ENCODE measurements at regions not wholly inside any gene's neighbourhood (a gene's known extent, or its start where the extent isn't known, plus 50 kb on each side); places are given as distances from the start of the nearest gene placed in this dataset.

DNA sequence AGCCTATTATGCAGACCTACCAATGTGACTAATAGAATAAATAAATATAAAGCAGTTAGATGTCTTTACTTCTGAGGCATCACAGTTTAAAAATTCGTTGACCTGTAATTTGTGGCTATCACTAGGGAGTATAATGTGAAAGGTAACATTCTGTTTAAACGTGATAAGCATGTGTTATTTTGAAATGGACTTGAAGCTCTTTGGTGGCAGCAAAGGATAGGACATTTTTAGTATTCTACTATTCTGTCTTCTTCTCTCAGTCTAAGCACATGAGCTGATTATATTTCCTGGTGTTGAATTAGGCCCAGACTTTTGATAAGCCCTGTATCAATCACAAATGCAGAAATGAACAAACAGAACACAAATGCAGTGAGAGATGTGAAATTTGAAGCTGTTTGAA, 974.0 kb upstream of the CDH10 start:
- H3K27ac ChIP-seq (ENCODE audit: low read depth in 1 of 3, low read length in 2 of 3), result no peak overlapping the region
- H3K36me3 ChIP-seq (ENCODE audit: control insufficient read depth in 3 of 3, insufficient read depth in 2 of 3, low read depth in 1 of 3, low read length in 3 of 3), result no peaks in the 10 kb centered on the region
- H3K9me3 ChIP-seq (ENCODE audit: control insufficient read depth in 2 of 2, insufficient read depth in 1 of 2, low read depth in 1 of 2, low read length in 1 of 2), result peaks cover 0 to 6% of the 10 kb centered on the region in 2 donors
- no peaks in the 10 kb centered on the region for H3K4me1 ChIP-seq (ENCODE audit: control insufficient read depth in 3 of 3, insufficient read depth in 2 of 3, low read depth in 1 of 3, low read length in 2 of 3)
- H3K27me3 ChIP-seq (ENCODE audit: control insufficient read depth in 3 of 3, insufficient read depth in 3 of 3, low read length in 3 of 3), result no peaks in the 10 kb centered on the region
- DNase-seq (no peak), FAIRE-seq (no peak)
- 22 to 40% (median 32%) methylated on average over 2 of the region's 2 CpGs for WGBS, 3 donors
- H3K4me3 ChIP-seq (ENCODE audit: low read depth in 1 of 3, low read length in 3 of 3), result no peak overlapping the region

DNA sequence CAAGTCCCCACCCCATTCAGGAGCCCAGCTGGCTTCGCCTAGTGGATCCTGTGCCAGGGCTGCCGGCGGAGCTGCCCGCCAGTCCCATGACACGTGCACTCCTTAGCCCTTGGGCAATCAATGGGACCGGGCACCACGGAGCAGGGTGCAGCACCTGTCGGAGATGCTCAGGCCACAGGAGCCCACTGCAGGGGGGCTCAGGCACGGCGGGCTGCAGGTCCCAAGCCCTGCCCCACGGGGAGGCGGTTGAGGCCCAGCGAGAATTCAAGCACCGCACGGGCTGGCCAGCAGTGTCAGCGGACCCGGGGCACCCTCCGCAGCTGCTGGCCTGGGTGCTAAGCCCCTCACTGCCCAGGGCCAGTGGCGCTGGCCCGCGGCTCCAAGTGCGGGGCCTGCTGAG, 969.7 kb upstream of the CDH10 start:
- DNase-seq, result no peak
- FAIRE-seq, result no peak
- no peaks in the 10 kb centered on the region for H3K36me3 ChIP-seq (ENCODE audit: control insufficient read depth in 3 of 3, insufficient read depth in 2 of 3, low read depth in 1 of 3, low read length in 3 of 3)
- H3K4me1 ChIP-seq (ENCODE audit: control insufficient read depth in 3 of 3, insufficient read depth in 2 of 3, low read depth in 1 of 3, low read length in 2 of 3), result no peaks in the 10 kb centered on the region
- WGBS, 3 donors, result 92 to 97% (median 96%) methylated on average over 19 to 22 of the region's 22 CpGs
- no peak overlapping the region for H3K4me3 ChIP-seq (ENCODE audit: low read depth in 1 of 3, low read length in 3 of 3)
- no peaks in the 10 kb centered on the region for H3K27me3 ChIP-seq (ENCODE audit: control insufficient read depth in 3 of 3, insufficient read depth in 3 of 3, low read length in 3 of 3)
- no peak overlapping the region for H3K27ac ChIP-seq (ENCODE audit: low read depth in 1 of 3, low read length in 2 of 3)
- peaks cover 1 to 17% of the 10 kb centered on the region in 2 donors for H3K9me3 ChIP-seq (ENCODE audit: control insufficient read depth in 2 of 2, insufficient read depth in 1 of 2, low read depth in 1 of 2, low read length in 1 of 2)

DNA sequence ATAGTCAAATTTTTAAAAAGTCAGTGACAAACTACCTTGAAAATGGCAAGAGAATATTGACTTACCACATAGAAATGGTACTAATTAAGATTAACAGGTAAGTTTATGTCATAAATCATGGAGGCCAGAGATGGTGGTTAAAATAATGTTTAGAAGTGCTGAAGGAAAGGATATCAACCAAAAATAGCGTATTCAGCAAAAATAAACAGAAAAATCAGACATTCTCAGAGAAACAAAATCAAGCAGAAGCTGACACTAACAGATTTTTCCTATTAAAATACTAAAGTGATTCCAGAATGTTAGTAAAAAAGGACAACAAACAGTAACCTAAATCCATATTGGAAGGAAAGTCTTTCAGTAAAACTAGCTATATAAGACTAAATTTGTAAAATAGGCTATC, 959.9 kb upstream of the CDH10 start:
- Histone ChIP-seq H3K9me3 (ENCODE audit: control insufficient read depth in 2 of 2, insufficient read depth in 1 of 2, low read depth in 1 of 2, low read length in 1 of 2) (peaks cover 1 to 9% of the 10 kb centered on the region in 2 donors), H3K4me1 (ENCODE audit: control insufficient read depth in 3 of 3, insufficient read depth in 2 of 3, low read depth in 1 of 3, low read length in 2 of 3) (no peaks in the 10 kb centered on the region), H3K36me3 (ENCODE audit: control insufficient read depth in 3 of 3, insufficient read depth in 2 of 3, low read depth in 1 of 3, low read length in 3 of 3) (no peaks in the 10 kb centered on the region), H3K4me3 (ENCODE audit: low read depth in 1 of 3, low read length in 3 of 3) (no peak overlapping the region), H3K27ac (ENCODE audit: low read depth in 1 of 3, low read length in 2 of 3) (no peak overlapping the region), H3K27me3 (ENCODE audit: control insufficient read depth in 3 of 3, insufficient read depth in 3 of 3, low read length in 3 of 3) (no peaks in the 10 kb centered on the region)
- FAIRE-seq (no peak), DNase-seq (no peak)
- 68 to 77% (median 75%) methylated on average over 1 of the region's 1 CpG for WGBS, 3 donors

DNA sequence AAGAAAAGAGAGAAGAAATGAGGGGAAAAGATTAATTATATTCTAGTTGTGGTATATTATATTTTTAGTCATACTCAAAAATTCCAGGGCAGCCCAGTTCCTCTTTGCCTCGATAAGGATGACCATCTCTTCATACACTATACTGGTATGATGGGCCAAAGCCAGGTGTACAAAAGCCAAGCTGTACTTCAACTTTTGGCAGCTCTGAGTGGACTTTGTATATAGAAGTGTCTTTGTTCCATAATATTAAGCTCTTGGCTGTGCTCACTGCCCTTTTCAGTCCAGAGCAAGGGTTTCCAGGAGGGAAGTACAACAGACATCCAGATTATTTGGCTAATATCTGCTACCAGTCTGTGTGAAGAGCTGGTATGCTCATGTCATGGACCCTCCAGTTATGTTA, 934.3 kb upstream of the CDH10 start:
- no peak overlapping the region for H3K4me3 ChIP-seq (ENCODE audit: low read depth in 1 of 3, low read length in 3 of 3)
- no peaks in the 10 kb centered on the region for H3K36me3 ChIP-seq (ENCODE audit: control insufficient read depth in 3 of 3, insufficient read depth in 2 of 3, low read depth in 1 of 3, low read length in 3 of 3)
- DNase-seq (no peak), FAIRE-seq (no peak)
- H3K27ac ChIP-seq (ENCODE audit: low read depth in 1 of 3, low read length in 2 of 3), result no peak overlapping the region
- no peaks in the 10 kb centered on the region for H3K4me1 ChIP-seq (ENCODE audit: control insufficient read depth in 3 of 3, insufficient read depth in 2 of 3, low read depth in 1 of 3, low read length in 2 of 3)
- H3K27me3 ChIP-seq (ENCODE audit: control insufficient read depth in 3 of 3, insufficient read depth in 3 of 3, low read length in 3 of 3), result no peaks in the 10 kb centered on the region
- no peaks in the 10 kb centered on the region for H3K9me3 ChIP-seq (ENCODE audit: control insufficient read depth in 2 of 2, insufficient read depth in 1 of 2, low read depth in 1 of 2, low read length in 1 of 2)
- 60 to 63% (median 62%) methylated on average over 1 of the region's 1 CpG for WGBS, 3 donors

DNA sequence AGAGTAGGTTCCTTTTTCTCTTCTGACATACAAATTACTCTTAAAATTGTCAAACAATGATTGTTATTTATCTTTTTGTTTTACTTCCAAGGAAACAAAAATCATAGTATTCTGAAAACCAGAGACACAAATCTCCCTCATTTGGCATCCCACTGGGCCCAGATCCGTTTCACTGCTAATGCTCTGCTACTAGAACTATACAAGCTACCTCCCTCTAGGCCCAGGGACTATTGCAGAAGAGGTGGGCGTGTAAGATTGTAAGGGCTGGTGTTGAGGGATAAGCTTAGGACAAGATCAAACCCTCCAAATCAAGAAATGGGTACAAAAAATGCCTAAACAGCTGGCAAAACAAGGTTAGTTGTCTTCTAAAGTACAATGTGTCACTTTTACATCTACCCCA, 928.9 kb upstream of the CDH10 start:
- Histone ChIP-seq H3K36me3 (ENCODE audit: control insufficient read depth in 3 of 3, insufficient read depth in 2 of 3, low read depth in 1 of 3, low read length in 3 of 3) (no peaks in the 10 kb centered on the region), H3K27ac (ENCODE audit: low read depth in 1 of 3, low read length in 2 of 3) (no peak overlapping the region), H3K4me1 (ENCODE audit: control insufficient read depth in 3 of 3, insufficient read depth in 2 of 3, low read depth in 1 of 3, low read length in 2 of 3) (no peaks in the 10 kb centered on the region), H3K9me3 (ENCODE audit: control insufficient read depth in 2 of 2, insufficient read depth in 1 of 2, low read depth in 1 of 2, low read length in 1 of 2) (peaks cover 0 to 5% of the 10 kb centered on the region in 2 donors), H3K27me3 (ENCODE audit: control insufficient read depth in 3 of 3, insufficient read depth in 3 of 3, low read length in 3 of 3) (no peaks in the 10 kb centered on the region), H3K4me3 (ENCODE audit: low read depth in 1 of 3, low read length in 3 of 3) (no peak overlapping the region)
- DNase-seq (no peak), FAIRE-seq (no peak)
- 32 to 67% (median 47%) methylated on average over 2 of the region's 2 CpGs for WGBS, 3 donors

DNA sequence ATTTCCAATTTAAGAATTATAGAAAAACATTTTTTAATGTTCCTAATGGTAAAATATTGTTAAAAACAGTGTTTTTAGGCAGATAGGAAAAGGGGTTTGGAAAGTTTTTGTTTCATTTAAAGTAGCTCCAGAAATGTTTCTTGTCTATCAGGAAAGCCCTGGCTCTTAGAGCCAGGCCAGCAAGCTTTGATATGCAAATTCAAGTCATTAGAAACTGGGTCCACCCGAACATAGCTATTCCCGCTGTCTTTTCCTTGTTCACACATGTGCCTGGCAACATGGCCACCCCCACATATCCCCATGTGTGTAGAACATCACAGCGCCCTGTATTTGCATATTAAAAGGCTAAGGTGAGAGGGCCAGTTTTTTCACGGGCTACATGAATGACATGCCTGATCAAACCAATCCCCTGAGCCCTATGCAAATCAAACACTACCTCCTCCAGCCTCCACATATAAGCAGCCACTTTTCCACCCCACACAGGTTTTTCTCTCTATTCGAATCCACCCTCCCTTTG, 925.3 kb upstream of the CDH10 start:
- Histone ChIP-seq H3K4me1 (ENCODE audit: control insufficient read depth in 3 of 3, insufficient read depth in 2 of 3, low read depth in 1 of 3, low read length in 2 of 3) (no peaks in the 10 kb centered on the region), H3K9me3 (ENCODE audit: control insufficient read depth in 2 of 2, insufficient read depth in 1 of 2, low read depth in 1 of 2, low read length in 1 of 2) (peaks cover 0 to 5% of the 10 kb centered on the region in 2 donors), H3K27ac (ENCODE audit: low read depth in 1 of 3, low read length in 2 of 3) (no peak overlapping the region), H3K4me3 (ENCODE audit: low read depth in 1 of 3, low read length in 3 of 3) (no peak overlapping the region), H3K36me3 (ENCODE audit: control insufficient read depth in 3 of 3, insufficient read depth in 2 of 3, low read depth in 1 of 3, low read length in 3 of 3) (no peaks in the 10 kb centered on the region), H3K27me3 (ENCODE audit: control insufficient read depth in 3 of 3, insufficient read depth in 3 of 3, low read length in 3 of 3) (no peaks in the 10 kb centered on the region)
- FAIRE-seq (no peak), DNase-seq (no peak)
- WGBS, 3 donors, result 67 to 81% (median 79%) methylated on average over 5 of the region's 5 CpGs

DNA sequence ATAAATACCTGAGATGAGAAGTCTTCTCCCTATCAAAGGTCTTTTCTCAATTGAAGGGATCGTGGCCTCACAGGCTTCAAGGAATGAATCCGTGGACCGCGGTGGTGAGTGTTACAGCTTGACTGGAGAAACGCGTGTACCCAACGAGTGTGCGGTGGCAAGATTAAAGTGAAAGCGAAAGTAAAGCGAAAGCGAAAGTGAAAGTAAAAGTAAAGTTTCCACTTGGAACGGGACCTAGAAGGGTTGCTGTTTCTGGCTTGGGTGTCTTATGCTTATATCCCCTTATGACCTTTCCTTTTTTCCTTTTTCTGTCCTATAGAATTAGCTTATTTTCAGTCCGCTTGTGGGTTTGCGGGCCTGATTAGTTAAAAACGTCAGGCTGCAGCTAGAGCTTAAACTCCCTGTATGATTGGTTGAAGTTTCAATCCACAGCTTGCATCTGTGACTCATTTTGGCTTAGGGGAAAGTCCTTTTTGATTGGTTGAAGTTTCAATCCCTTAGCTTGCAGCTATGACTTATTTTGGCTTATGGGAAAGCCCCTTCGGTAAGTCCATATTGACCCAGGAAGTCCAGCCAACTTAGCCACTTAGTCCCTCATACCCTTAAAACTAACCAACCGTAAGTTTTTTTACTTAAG, 924.3 kb upstream of the CDH10 start:
- Histone ChIP-seq H3K4me3 (ENCODE audit: low read depth in 1 of 3, low read length in 3 of 3) (no peak overlapping the region), H3K27me3 (ENCODE audit: control insufficient read depth in 3 of 3, insufficient read depth in 3 of 3, low read length in 3 of 3) (no peaks in the 10 kb centered on the region), H3K36me3 (ENCODE audit: control insufficient read depth in 3 of 3, insufficient read depth in 2 of 3, low read depth in 1 of 3, low read length in 3 of 3) (no peaks in the 10 kb centered on the region), H3K9me3 (ENCODE audit: control insufficient read depth in 2 of 2, insufficient read depth in 1 of 2, low read depth in 1 of 2, low read length in 1 of 2) (peaks cover 0 to 5% of the 10 kb centered on the region in 2 donors), H3K4me1 (ENCODE audit: control insufficient read depth in 3 of 3, insufficient read depth in 2 of 3, low read depth in 1 of 3, low read length in 2 of 3) (no peaks in the 10 kb centered on the region), H3K27ac (ENCODE audit: low read depth in 1 of 3, low read length in 2 of 3) (no peak overlapping the region)
- no peak for FAIRE-seq
- WGBS, 3 donors, result 85 to 91% (median 88%) methylated on average over 17 of the region's 17 CpGs
- no peak for DNase-seq

DNA sequence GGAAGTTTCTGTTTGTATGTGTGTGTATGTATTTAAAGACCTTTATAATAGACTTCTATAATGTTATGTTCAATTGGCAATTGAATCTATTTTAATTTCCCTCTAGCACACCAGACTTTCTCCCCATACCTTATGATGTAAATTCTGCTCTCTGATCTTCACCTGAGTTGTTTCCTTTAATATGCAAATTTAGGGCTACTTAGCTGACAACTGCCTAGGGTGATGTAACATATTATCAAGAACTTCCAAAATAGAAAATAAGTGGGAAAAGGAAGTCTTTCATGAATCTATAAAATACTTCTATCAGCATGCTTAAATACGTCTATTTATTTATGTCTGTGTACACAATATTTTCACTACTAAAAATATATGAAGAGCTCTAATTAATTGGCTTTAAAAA, 923.5 kb upstream of the CDH10 start:
- no peak overlapping the region for H3K27ac ChIP-seq (ENCODE audit: low read depth in 1 of 3, low read length in 2 of 3)
- H3K4me3 ChIP-seq (ENCODE audit: low read depth in 1 of 3, low read length in 3 of 3), result no peak overlapping the region
- no peaks in the 10 kb centered on the region for H3K4me1 ChIP-seq (ENCODE audit: control insufficient read depth in 3 of 3, insufficient read depth in 2 of 3, low read depth in 1 of 3, low read length in 2 of 3)
- 70 to 88% (median 76%) methylated on average over 1 of the region's 1 CpG for WGBS, 3 donors
- no peaks in the 10 kb centered on the region for H3K36me3 ChIP-seq (ENCODE audit: control insufficient read depth in 3 of 3, insufficient read depth in 2 of 3, low read depth in 1 of 3, low read length in 3 of 3)
- FAIRE-seq (no peak), DNase-seq (no peak)
- H3K27me3 ChIP-seq (ENCODE audit: control insufficient read depth in 3 of 3, insufficient read depth in 3 of 3, low read length in 3 of 3), result no peaks in the 10 kb centered on the region
- H3K9me3 ChIP-seq (ENCODE audit: control insufficient read depth in 2 of 2, insufficient read depth in 1 of 2, low read depth in 1 of 2, low read length in 1 of 2), result peaks cover 0 to 7% of the 10 kb centered on the region in 2 donors

DNA sequence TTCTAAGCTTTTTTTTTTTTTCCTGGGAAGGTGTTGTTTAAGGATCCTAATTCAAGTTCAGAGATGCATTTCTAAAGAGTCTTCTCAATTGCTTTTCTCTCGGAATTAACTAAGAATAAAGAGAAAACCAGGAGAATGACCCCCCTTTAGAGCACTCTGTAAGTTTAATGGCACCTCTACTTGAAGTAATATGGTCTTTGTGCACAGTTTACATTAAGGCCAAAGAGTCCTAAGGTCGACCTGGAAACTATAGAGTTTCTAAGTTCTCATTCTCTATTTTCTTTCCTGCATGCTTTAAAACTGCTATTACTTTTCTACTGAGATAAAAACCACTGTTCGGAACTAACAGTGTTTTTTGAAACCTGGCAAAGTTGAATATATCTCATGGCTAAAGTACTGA, 923.1 kb upstream of the CDH10 start:
- Histone ChIP-seq H3K27me3 (ENCODE audit: control insufficient read depth in 3 of 3, insufficient read depth in 3 of 3, low read length in 3 of 3) (no peaks in the 10 kb centered on the region), H3K27ac (ENCODE audit: low read depth in 1 of 3, low read length in 2 of 3) (no peak overlapping the region), H3K9me3 (ENCODE audit: control insufficient read depth in 2 of 2, insufficient read depth in 1 of 2, low read depth in 1 of 2, low read length in 1 of 2) (peaks cover 3 to 11% of the 10 kb centered on the region in 2 donors), H3K36me3 (ENCODE audit: control insufficient read depth in 3 of 3, insufficient read depth in 2 of 3, low read depth in 1 of 3, low read length in 3 of 3) (no peaks in the 10 kb centered on the region), H3K4me1 (ENCODE audit: control insufficient read depth in 3 of 3, insufficient read depth in 2 of 3, low read depth in 1 of 3, low read length in 2 of 3) (no peaks in the 10 kb centered on the region), H3K4me3 (ENCODE audit: low read depth in 1 of 3, low read length in 3 of 3) (no peak overlapping the region)
- DNase-seq, result no peak
- FAIRE-seq, result no peak
- 32 to 47% (median 44%) methylated on average over 3 of the region's 3 CpGs for WGBS, 3 donors
